ENCODE measurements at regions not wholly inside any gene's neighbourhood (a gene's known extent, or its start where the extent isn't known, plus 50 kb on each side); places are given as distances from the start of the nearest gene placed in this dataset.

GRCh38 chr12:30144777-30145683 is 361.3 kb upstream of the TMTC1 start:
- Histone ChIP-seq H3K27ac (ENCODE audit: control insufficient read depth, insufficient read depth, low read length) (no peak overlapping the region), H3K79me2 (ENCODE audit: control insufficient read depth, insufficient read depth, low read length) (no peaks in the 10 kb centered on the region), H3K4me3 (ENCODE audit: control insufficient read depth in 2 of 3, extremely low read depth in 1 of 3, insufficient read depth in 2 of 3, low read depth in 1 of 3, low read length in 3 of 3) (no peak overlapping the region), H3K36me3 (ENCODE audit: control insufficient read depth in 2 of 2, extremely low read depth in 1 of 2, insufficient read depth in 2 of 2, low read length in 2 of 2) (no peaks in the 10 kb centered on the region), H3K4me1 (ENCODE audit: control insufficient read depth, extremely low read depth, insufficient read depth, low read length) (no peaks in the 10 kb centered on the region), H3K9me3 (ENCODE audit: control insufficient read depth, low read depth, low read length) (no peaks in the 10 kb centered on the region), H2AFZ (ENCODE audit: control insufficient read depth, low read length) (no peak overlapping the region), H3K9ac (ENCODE audit: control insufficient read depth, extremely low read depth, insufficient read depth, low read length) (no peak overlapping the region), H3K27me3 (ENCODE audit: control insufficient read depth, extremely low read depth, insufficient read depth, low read length) (no peaks in the 10 kb centered on the region), H3K9me1 (ENCODE audit: control insufficient read depth, extremely low read depth, insufficient read depth, low read length) (no peaks in the 10 kb centered on the region), H3K4me2 (ENCODE audit: control insufficient read depth, extremely low read depth, insufficient read depth, low read depth, low read length) (no peak overlapping the region), H4K20me1 (ENCODE audit: control insufficient read depth, extremely low read depth, insufficient read depth, low read length) (no peaks in the 10 kb centered on the region)
- dilution Hi-C loops (cut with MboI; ENCODE audit: extremely low pct_ligation_motif_present, low sequenced_read_pairs) = no loop called here
- DNase-seq (ENCODE audit: low read depth, low spot score) (no peak), FAIRE-seq (no peak)
- no peak for TF ChIP-seq CTCF (optimal IDR thresholded peaks at IDR 0.05 in 1 of 3, IDR thresholded peaks at IDR 0.05 in 1 of 3, conservative IDR thresholded peaks at IDR 0.05 in 1 of 3; ENCODE audit: extremely low read depth in 1 of 3, insufficient read depth in 2 of 3, low read length in 3 of 3)
- TF ChIP-seq EZH2 (IDR thresholded peaks at IDR 0.05; ENCODE audit: low read length) = no peak

- H4K20me1 ChIP-seq (ENCODE audit: control insufficient read depth, extremely low read depth, insufficient read depth, low read length) = no peaks in the 10 kb centered on the region
- H3K4me2 ChIP-seq (ENCODE audit: control insufficient read depth, extremely low read depth, insufficient read depth, low read depth, low read length) = no peak overlapping the region
- no peaks in the 10 kb centered on the region for H3K79me2 ChIP-seq (ENCODE audit: control insufficient read depth, insufficient read depth, low read length)
- no peak overlapping the region for H3K27ac ChIP-seq (ENCODE audit: control insufficient read depth, insufficient read depth, low read length)
- no peaks in the 10 kb centered on the region for H3K9me3 ChIP-seq (ENCODE audit: control insufficient read depth, low read depth, low read length)
- DNase-seq (ENCODE audit: low read depth, low spot score) (no peak), FAIRE-seq (no peak)
- H3K36me3 ChIP-seq (ENCODE audit: control insufficient read depth in 2 of 2, extremely low read depth in 1 of 2, insufficient read depth in 2 of 2, low read length in 2 of 2) = no peaks in the 10 kb centered on the region
- no peak overlapping the region for H3K4me3 ChIP-seq (ENCODE audit: control insufficient read depth in 2 of 3, extremely low read depth in 1 of 3, insufficient read depth in 2 of 3, low read depth in 1 of 3, low read length in 3 of 3)
- H3K9ac ChIP-seq (ENCODE audit: control insufficient read depth, extremely low read depth, insufficient read depth, low read length) = no peak overlapping the region
- no peaks in the 10 kb centered on the region for H3K4me1 ChIP-seq (ENCODE audit: control insufficient read depth, extremely low read depth, insufficient read depth, low read length)
- H3K9me1 ChIP-seq (ENCODE audit: control insufficient read depth, extremely low read depth, insufficient read depth, low read length) = no peaks in the 10 kb centered on the region
- H3K27me3 ChIP-seq (ENCODE audit: control insufficient read depth, extremely low read depth, insufficient read depth, low read length) = no peaks in the 10 kb centered on the region
- TF ChIP-seq CTCF (optimal IDR thresholded peaks at IDR 0.05 in 1 of 3, IDR thresholded peaks at IDR 0.05 in 1 of 3, conservative IDR thresholded peaks at IDR 0.05 in 1 of 3; ENCODE audit: extremely low read depth in 1 of 3, insufficient read depth in 2 of 3, low read length in 3 of 3) (no peak), EZH2 (IDR thresholded peaks at IDR 0.05; ENCODE audit: low read length) (no peak)
- dilution Hi-C loops (cut with MboI; ENCODE audit: extremely low pct_ligation_motif_present, low sequenced_read_pairs) = no loop called here
- H2AFZ ChIP-seq (ENCODE audit: control insufficient read depth, low read length) = no peak overlapping the region
These were observed 358.6 kb upstream of the TMTC1 start for GRCh38 chr12:30142301-30142700.

All from keratinocyte (primary cell).